KG1 (cell line): ENCODE measurements at regions not wholly inside any gene's neighbourhood (a gene's known extent, or its start where the extent isn't known, plus 50 kb on each side); places are given as distances from the start of the nearest gene placed in this dataset.
"Not testable (repeated sequence)": the region's sequence is repeated elsewhere in the genome, so short reads cannot be mapped to it uniquely, and the experiment has no call there.

Experiments
- DNase-seq: peaks from one replicate; lab custom pipeline; 2025; lab: John Stamatoyannopoulos, UW

- not testable (repeated sequence) for DNase-seq
These were observed 872.7 kb downstream of the PCDH17 start for GRCh38 chr13:58504202-58504700.

DNA sequence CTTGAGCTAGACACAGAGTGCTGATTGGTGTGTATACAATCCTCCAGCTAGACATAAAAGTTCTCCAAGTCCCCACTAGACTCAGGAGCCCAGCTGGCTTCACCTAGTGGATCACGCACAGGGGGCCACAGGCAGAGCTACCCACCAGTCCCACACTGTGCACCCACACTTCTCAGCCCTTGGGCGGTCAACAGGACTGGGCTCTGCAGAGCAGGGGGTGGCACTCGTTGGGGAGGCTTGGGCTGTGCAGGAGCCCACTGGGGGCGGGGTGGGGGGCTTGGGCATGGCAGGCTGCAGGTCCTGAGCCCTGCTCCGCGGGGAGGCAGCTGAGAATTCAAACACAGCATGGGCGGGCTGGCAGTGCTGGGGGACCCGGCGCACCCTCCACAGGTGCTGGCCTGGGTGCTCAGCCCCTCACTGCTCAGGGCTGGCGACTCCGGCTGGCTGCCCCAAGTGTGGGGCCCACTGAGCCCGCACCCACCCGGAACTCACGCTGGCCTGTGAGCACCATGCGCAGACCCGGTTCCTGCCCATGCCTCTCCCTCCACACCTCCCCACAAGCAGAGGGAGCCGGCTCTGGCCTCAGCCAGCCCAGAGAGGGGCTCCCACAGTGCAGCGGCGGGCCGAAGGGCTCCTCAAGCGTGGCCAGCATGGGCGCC, 873.8 kb downstream of the PCDH17 start:
- not testable (repeated sequence) for DNase-seq

GRCh38 chr13:58528351-58528750, 896.8 kb downstream of the PCDH17 start:
- no peak for DNase-seq

GRCh38 chr13:58531614-58532013, 900.1 kb downstream of the PCDH17 start:
- DNase-seq, result no peak

GRCh38 chr13:58542530-58542929, 911.0 kb downstream of the PCDH17 start:
- no peak for DNase-seq

- DNase-seq, result no peak
These were observed 915.9 kb downstream of the PCDH17 start for GRCh38 chr13:58547419-58547818.

DNA sequence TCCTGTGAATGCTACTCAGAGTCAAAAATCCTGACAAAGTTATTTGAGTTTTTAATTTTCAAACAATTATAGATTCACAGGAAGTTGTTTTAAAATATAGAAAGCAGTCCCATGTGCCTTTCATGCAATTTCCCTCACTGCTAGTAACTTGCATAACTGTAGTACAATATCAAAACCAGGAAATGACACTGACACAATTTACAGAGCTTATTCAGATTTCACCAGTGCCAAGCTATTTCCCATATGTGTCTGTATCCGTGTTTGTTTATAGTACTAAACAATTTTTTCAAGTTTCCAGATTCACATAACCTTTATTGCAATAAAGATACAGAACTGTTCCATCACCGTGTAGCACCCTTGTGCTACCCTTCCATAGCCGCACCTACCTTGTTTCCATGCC, 934.6 kb downstream of the PCDH17 start:
- DNase-seq, result no peak

DNA sequence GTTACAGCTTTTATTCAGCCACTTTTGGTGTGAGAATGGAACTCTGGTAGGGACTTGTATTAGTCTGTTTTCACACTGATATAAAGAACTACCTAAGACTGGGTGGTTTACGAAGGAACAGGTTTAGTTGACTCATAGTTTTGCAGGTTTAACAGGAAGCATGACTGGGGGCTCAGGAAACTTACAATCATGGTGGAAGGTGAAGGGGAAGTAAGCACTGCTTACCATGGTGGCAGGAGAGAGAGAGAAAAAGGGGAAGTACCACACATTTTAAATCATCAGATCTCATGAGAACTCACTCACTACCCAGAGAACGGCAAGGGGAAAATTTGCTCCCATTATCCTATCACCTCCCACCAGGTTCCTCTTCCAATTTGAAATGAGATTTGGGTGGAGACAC, 942.2 kb downstream of the PCDH17 start:
- DNase-seq, result peak; percentile 60

- DNase-seq, result no peak
These were observed 943.2 kb downstream of the PCDH17 start for GRCh38 chr13:58574791-58575190.

GRCh38 chr13:58579468-58579867, 947.9 kb downstream of the PCDH17 start:
- DNase-seq, result no peak

- no peak for DNase-seq
These were observed 952.4 kb downstream of the PCDH17 start for GRCh38 chr13:58583966-58584365.

GRCh38 chr13:58584610-58585009, 953.1 kb downstream of the PCDH17 start:
- no peak for DNase-seq

DNA sequence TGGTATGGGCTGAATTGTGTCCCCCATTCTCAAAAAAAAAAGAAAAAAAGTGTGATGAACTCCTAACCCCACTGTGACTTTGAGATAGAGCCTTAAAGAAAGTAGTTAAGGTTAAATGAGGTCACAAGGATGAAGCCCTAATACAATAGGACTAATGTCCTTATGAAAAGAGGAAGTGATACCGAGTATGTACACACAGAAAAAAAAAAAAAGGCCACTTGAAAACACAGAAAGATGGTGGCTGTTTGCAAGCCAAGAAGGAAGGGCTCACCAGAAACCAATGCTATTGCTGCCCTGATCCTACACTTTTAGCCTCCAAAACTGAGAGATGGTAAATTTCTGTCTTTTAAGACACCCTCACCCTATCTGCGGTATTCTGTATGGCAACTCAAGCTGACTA, 955.6 kb downstream of the PCDH17 start:
- DNase-seq, result peak; percentile 18

GRCh38 chr13:58592052-58592451, 960.5 kb downstream of the PCDH17 start:
- no peak for DNase-seq

GRCh38 chr13:58592786-58593185, 961.2 kb downstream of the PCDH17 start:
- no peak for DNase-seq

- DNase-seq, result no peak
These were observed 963.4 kb downstream of the PCDH17 start for GRCh38 chr13:58594747-58595600.

- DNase-seq, result no peak
These were observed 966.0 kb downstream of the PCDH17 start for GRCh38 chr13:58597552-58597951.

- no peak for DNase-seq
These were observed 966.7 kb downstream of the PCDH17 start for GRCh38 chr13:58598241-58598640.

- DNase-seq, result no peak
These were observed 979.6 kb downstream of the PCDH17 start for GRCh38 chr13:58611117-58611516.

- DNase-seq, result no peak
These were observed 986.5 kb downstream of the PCDH17 start for GRCh38 chr13:58617880-58618665.

GRCh38 chr13:58619396-58620113, 988.0 kb downstream of the PCDH17 start:
- no peak for DNase-seq

- DNase-seq, result no peak
These were observed 988.6 kb downstream of the PCDH17 start for GRCh38 chr13:58620176-58620575.
